ENCODE measurements at regions not wholly inside any gene's neighbourhood (a gene's known extent, or its start where the extent isn't known, plus 50 kb on each side); places are given as distances from the start of the nearest gene placed in this dataset.

DNA sequence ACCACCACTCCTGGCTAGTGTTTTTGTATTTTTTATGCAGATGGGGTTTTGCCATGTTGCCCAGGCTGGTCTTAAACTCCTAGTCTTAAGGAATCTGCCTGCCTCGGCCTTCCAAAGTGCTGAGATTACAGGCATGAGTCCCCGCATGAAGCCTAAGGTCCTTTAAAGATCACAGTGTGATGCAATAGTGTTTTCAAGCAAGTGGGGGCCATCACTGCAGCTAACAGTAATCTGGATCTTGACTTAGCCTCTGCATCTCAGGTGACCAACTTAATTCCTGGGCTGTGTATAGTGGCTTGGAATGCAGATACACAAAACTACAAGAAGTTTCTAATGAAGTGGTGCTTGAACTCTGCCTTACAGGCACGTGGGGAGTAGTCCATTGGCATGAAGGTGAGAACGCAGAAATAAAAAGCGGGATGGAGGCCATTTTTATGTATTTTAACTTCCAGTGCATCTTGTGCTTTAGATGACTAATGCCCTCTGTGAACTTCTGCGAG, 334.4 kb upstream of the SPRED2 start:
- TF ChIP-seq CTCF (IDR thresholded peaks at IDR 0.05; ENCODE audit: control extremely low read depth in 1 of 3, insufficient read depth in 1 of 3, low read depth in 1 of 3, low read length in 3 of 3), result no peak
- no peak for TF ChIP-seq POLR2A (IDR thresholded peaks at IDR 0.05; ENCODE audit: control extremely low read depth in 1 of 2, low read depth in 2 of 2, low read length in 2 of 2)
- TF ChIP-seq TEAD4 (IDR thresholded peaks at IDR 0.05; ENCODE audit: low read depth, low read length), result no peak
- no peak for TF ChIP-seq EP300 (IDR thresholded peaks at IDR 0.05; ENCODE audit: borderline replicate concordance in 1 of 2, low read depth in 2 of 2, low read length in 2 of 2)
- TF ChIP-seq RXRA (IDR thresholded peaks at IDR 0.05; ENCODE audit: insufficient read depth, low read depth, low read length), result no peak
- TF ChIP-seq, protein P1, sequence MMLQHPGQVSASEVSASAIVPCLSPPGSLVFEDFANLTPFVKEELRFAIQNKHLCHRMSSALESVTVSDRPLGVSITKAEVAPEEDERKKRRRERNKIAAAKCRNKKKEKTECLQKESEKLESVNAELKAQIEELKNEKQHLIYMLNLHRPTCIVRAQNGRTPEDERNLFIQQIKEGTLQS (IDR thresholded peaks at IDR 0.05; ENCODE audit: insufficient read depth, low read depth, low read length), result no peak
- TF ChIP-seq MAFK (IDR thresholded peaks at IDR 0.05; ENCODE audit: low read depth, low read length), result no peak
- TF ChIP-seq JUND (IDR thresholded peaks at IDR 0.05; ENCODE audit: low read length), result no peak
- TF ChIP-seq, protein P2, sequence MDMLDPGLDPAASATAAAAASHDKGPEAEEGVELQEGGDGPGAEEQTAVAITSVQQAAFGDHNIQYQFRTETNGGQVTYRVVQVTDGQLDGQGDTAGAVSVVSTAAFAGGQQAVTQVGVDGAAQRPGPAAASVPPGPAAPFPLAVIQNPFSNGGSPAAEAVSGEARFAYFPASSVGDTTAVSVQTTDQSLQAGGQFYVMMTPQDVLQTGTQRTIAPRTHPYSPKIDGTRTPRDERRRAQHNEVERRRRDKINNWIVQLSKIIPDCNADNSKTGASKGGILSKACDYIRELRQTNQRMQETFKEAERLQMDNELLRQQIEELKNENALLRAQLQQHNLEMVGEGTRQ (IDR thresholded peaks at IDR 0.05; ENCODE audit: low read length), result no peak
- TF ChIP-seq CREB1 (IDR thresholded peaks at IDR 0.05), result no peak
- TF ChIP-seq EZH2 (IDR thresholded peaks at IDR 0.05; ENCODE audit: low read depth, low read length, severe bottlenecking), result no peak
- TF ChIP-seq, protein P3, sequence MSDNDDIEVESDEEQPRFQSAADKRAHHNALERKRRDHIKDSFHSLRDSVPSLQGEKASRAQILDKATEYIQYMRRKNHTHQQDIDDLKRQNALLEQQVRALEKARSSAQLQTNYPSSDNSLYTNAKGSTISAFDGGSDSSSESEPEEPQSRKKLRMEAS (IDR thresholded peaks at IDR 0.05), result no peak
